Fibroblast of skin of right biceps (primary cell): ENCODE measurements at regions not wholly inside any gene's neighbourhood (a gene's known extent, or its start where the extent isn't known, plus 50 kb on each side); places are given as distances from the start of the nearest gene placed in this dataset.

ENCODE experiments used
- DNase-seq: peaks from one replicate; pipeline ENCODE4 v3.0.0-alpha.2; 2013

DNA sequence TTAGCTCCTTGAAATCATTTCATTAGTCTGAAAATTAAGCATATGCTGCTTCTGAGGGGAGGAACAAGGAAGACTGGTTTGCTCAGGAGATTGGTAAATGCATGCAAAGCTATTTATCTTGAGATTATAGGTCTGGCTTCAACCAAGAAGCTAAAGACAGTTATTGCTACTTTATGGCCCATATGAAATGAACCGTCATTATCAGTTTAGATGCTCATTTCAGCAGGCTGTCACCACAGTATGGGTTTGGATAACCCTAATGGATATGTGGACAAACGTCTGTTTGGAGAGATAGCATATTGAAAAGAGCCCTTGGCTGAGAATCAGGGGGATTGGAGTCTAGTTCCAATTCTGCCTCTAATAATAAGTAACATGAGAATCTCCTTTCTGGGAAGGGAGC, 922.6 kb downstream of the TUSC7 start:
- no peak for DNase-seq

- DNase-seq: no peak
Measured at GRCh38 chr3:117633207-117633606, 923.6 kb downstream of the TUSC7 start.

DNA sequence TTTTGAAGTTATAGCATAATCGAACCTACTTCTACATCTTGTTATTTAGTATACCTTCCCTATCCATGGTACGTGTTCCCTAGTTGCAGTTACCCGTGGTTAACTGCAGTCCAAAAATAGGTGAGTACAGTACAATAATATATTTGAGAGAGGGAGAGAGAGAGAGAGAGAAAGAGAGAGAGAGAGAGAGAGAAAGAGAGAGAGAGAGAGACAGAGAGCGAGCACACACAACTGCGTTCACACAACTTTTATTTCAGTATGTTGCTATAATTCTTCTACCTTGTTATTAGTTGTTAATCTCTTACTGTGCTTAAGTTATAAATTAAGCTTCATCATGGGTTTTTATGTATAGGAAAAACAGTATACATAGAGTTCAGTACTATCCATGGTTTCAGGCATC, 928.1 kb downstream of the TUSC7 start:
- no peak for DNase-seq

GRCh38 chr3:117644203-117644602, 934.6 kb downstream of the TUSC7 start:
- DNase-seq: no peak

- no peak for DNase-seq
Measured at GRCh38 chr3:117645561-117646242, 936.1 kb downstream of the TUSC7 start.

- DNase-seq: no peak
Measured at GRCh38 chr3:117647435-117647834, 937.9 kb downstream of the TUSC7 start.

GRCh38 chr3:117651246-117651645, 941.7 kb downstream of the TUSC7 start:
- no peak for DNase-seq

DNA sequence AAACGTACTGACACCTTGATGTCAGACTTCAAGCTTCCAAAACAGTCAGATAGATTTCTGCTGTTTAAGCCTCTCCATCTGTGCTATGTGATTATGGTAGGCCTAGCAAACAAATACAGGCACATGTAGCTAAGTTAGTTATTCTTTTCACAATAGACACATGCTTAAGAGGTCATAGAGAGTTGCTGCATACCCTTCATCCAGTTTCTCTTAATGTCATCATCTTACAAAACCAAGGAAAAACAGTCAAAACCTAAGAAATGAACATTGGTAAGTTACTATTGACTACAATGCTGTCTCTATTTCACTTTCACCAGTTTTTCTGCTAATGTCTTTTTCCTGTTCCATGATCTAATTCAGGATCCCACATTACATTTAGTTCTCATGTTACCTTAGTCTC, 946.8 kb downstream of the TUSC7 start:
- no peak for DNase-seq

GRCh38 chr3:117657278-117657677, 947.7 kb downstream of the TUSC7 start:
- DNase-seq: no peak

DNA sequence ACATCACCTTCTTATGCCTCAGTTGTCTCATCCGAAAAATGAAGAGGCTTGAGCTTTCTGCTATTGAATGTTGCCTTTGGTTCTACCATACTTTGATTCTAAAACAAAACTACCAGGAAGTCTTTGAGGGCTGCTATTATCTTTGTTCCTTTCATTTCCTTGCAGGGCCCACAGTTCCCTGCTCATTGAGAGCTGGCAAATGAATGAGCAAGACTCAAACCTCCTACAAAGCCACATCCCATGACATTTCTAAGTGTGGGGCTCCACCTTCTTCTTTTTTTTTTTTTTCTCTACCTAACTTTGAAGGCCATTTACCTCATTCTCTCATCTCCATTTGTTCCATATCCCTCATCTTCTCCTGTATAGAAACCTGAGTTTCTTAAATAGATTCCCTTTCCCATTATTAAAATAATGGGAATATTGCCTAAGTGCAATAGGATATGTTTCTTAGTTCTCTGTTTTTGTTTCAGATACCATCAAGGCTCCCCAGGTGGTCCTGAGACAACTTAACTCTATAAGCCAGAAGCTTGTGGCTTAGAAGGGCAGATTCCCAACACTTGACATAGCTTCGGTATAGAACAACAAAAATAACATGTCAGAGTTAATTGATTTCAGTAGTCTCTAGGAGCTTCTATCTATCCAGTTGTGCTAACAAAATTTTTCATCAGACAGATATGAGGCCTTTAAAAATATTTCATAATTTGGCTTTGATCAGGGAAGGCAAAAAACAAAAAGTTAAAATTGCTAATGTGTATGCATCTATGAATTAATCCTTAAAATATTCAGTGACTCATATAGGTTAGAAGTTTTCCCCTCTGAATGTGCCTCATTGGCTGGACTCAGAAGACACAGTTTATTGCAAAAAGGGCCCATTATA, 951.6 kb downstream of the TUSC7 start:
- DNase-seq: peak; percentile 92

GRCh38 chr3:117661818-117662095, 952.2 kb downstream of the TUSC7 start:
- DNase-seq: no peak

DNA sequence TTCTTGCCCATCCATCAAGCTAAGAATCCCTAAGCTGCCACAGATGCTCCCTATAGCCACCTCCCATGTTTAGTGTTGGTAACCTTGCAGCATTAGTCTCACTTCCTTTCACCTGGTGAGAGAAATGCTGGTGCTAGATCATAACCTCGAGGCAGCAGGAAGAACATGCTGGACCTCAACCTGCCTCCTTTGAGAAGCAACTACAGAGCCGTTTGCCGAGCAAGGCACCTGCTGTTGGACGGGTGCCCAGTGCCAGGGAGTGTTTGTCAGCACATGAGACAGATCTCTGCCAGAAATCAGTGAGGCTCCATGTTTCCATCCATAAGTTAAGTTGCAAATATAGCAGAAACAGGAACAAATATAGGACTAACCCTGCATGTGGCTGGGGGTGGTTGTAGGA, 955.7 kb downstream of the TUSC7 start:
- no peak for DNase-seq

DNA sequence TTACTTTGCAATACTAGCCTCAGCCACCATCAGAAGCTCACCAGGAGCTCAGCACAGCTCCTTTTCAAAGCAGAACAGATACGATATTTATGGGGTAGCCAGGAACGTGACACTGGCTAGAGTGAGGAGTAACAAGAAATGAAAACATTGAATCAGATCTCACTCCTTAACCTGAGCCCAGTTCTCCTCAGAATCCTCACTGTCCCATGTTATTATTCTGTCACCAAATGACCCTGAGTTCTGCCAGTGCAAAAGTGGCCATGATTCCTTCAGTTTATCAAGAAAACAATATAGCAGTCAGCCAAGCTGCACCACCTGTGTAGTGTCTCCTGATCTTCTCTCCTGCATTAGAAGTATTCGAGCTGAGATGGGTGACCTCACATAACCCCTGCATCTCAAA, 956.7 kb downstream of the TUSC7 start:
- DNase-seq: peak; percentile 2

GRCh38 chr3:117666812-117667211, 957.2 kb downstream of the TUSC7 start:
- DNase-seq: peak; percentile 46

GRCh38 chr3:117669774-117670173, 960.2 kb downstream of the TUSC7 start:
- DNase-seq: no peak

- DNase-seq: no peak
Measured at GRCh38 chr3:117671722-117672318, 962.2 kb downstream of the TUSC7 start.

DNA sequence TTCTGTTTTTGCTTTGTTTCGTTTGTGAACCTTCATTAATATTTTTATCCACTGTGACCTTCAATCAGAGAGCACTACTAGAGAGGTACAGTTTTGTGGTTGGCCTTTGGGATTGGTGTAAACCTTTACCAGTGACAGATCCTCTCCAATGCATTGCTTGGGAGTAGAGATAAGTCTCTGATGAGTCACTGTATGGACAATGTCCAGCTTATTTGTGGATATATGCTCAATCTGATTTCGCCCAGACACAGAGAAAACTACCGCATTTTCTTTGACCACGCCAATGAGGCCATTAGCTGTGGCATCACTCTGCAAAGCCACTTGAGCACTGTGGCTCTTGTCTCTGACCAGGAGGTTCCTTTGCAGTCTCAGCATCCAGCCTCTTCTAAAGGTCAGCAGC, 964.7 kb downstream of the TUSC7 start:
- DNase-seq: peak; percentile 28

GRCh38 chr3:117681619-117682018, 972.0 kb downstream of the TUSC7 start:
- DNase-seq: peak; percentile 87

GRCh38 chr3:117687096-117687495, 977.5 kb downstream of the TUSC7 start:
- DNase-seq: no peak

DNA sequence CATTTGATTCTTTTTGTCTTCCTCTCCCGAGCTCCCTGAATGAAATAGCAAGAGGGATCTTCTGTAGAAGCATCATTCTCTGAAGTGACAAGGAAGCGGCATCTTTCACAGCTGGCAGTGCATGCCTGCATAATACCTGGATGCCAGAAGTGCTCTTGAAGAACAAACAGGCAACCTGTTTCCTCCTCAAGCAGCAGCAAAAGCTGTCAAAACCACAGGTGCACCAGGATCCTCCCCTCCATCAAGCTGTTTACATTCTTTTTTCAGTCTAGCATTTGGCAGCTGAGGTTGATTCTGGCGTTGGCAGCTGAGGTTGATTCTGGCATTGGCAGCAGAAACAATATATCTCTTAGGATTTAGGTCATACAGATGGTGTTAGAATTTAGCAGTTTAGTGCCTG, 979.0 kb downstream of the TUSC7 start:
- DNase-seq: no peak

DNA sequence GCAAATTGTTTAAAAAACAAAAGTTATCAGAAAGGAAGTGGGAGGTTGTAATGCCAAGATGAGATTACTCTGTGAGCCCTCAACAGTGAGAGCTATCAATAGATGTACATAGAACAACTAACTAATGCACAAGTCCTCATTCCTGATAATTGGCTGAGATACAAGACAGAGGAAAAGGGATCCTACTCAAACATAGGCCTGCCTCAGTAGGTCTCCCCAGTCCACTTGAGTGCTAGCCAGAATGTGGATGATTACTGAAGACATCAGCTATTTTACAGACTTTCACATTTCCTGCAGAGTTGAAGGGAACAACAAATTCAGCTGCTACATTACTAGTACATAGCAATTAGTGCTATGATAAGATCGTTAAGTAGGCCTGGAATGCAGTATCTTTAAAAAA, 981.9 kb downstream of the TUSC7 start:
- no peak for DNase-seq

DNA sequence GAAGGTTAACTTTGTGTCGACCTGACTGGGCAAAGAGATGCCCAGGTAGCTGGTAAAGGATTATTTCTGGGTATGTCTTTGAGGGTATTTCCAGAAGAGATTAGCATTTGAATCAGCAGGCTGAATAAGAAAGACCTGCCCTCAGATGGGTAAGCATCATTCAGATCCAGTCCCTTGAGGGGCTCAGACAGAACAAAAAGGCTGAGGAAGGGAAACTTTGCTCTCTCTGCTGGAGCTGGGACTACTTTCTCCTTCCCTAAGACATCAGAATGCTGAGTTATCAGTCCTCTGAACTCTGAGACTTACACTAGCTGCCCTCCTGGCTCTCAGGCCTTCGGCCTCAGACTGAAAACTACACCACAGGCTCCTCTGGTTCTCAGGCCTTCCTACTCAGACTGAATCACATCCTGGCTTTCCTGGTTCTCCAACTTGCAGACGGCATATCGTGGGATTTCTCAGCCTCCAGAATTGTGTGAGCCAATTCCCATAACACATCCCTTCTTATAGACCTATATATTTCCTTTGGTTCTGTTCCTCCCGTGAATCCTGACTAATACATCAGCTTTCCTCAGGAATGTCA, 982.9 kb downstream of the TUSC7 start:
- peak; percentile 89 for DNase-seq

GRCh38 chr3:117695321-117695720, 985.7 kb downstream of the TUSC7 start:
- peak; percentile 73 for DNase-seq
